Upper lobe of right lung (tissue), 1 donor: ENCODE measurements at regions not wholly inside any gene's neighbourhood (a gene's known extent, or its start where the extent isn't known, plus 50 kb on each side); places are given as distances from the start of the nearest gene placed in this dataset.
"Not testable (repeated sequence)": the region's sequence is repeated elsewhere in the genome, so short reads cannot be mapped to it uniquely, and the experiment has no call there.

Experiments used
- ATAC-seq: fragments of 200-7000 bp; cut with Tn5 transposase; one replicate; pipeline ENCODE4 v1.9.1; 2020; ENCODE audit warnings: mild to moderate bottlenecking, moderate library complexity
- DNase-seq: peaks from one replicate; pipeline ENCODE4 v3.0.0-alpha.2; 2020
- H3K27ac ChIP-seq: fragments of 200-600 bp; one replicate; pipeline ENCODE4 v1.8.0; 2022
- H3K27me3 ChIP-seq: fragments of 200-600 bp; one replicate; pipeline ENCODE4 v1.8.0; 2022; ENCODE audit warnings: mild to moderate bottlenecking
- H3K36me3 ChIP-seq: fragments of 200-600 bp; one replicate; pipeline ENCODE4 v1.8.0; 2022
- H3K4me1 ChIP-seq: fragments of 200-600 bp; one replicate; pipeline ENCODE4 v1.8.0; 2022
- H3K4me3 ChIP-seq: fragments of 200-600 bp; one replicate; pipeline ENCODE4 v1.8.0; 2022; ENCODE audit warnings: mild to moderate bottlenecking
- H3K9me3 ChIP-seq: fragments of 200-600 bp; one replicate; pipeline ENCODE4 v1.8.0; 2022
- CTCF ChIP-seq: fragments of 200-600 bp; IDR thresholded peaks from one replicate; pipeline ENCODE4 v1.8.0; 2022; ENCODE audit warnings: antibody characterized with exemption
- intact Hi-C: fragments of 100-400 bp; cut with DNase I; formaldehyde crosslinking; loops from one replicate; pipeline ENCODE4 v1.11.0; 2022
- donor health status: DM: no; HTN: yes; CAD: no; lungs with severe emphysema.

- Histone ChIP-seq H3K9me3 (no peaks in the 10 kb centered on the region), H3K4me3 (no peak overlapping the region), H3K4me1 (peaks cover 12% of the 10 kb centered on the region), H3K27ac (no peak overlapping the region), H3K27me3 (no peaks in the 10 kb centered on the region), H3K36me3 (no peaks in the 10 kb centered on the region)
- intact Hi-C loops = no loop called here
- DNase-seq = no peak
- ATAC-seq = no peak
- TF ChIP-seq CTCF = no peak
Observed at GRCh38 chr10:21134645-21135022, 237.5 kb upstream of the NEBL start.

GRCh38 chr10:21130683-21131442, 233.8 kb upstream of the NEBL start:
- DNase-seq (no peak), ATAC-seq (no peak)
- no peaks in the 10 kb centered on the region for H3K9me3 ChIP-seq
- H3K36me3 ChIP-seq = no peaks in the 10 kb centered on the region
- intact Hi-C loops = no loop called here
- H3K4me3 ChIP-seq = no peak overlapping the region
- TF ChIP-seq CTCF = no peak
- no peak overlapping the region for H3K27ac ChIP-seq
- H3K4me1 ChIP-seq = peaks cover 12% of the 10 kb centered on the region
- no peaks in the 10 kb centered on the region for H3K27me3 ChIP-seq

GRCh38 chr10:21130108-21130507, 233.0 kb upstream of the NEBL start:
- Histone ChIP-seq H3K4me3 (no peak overlapping the region), H3K36me3 (no peaks in the 10 kb centered on the region), H3K27me3 (no peaks in the 10 kb centered on the region), H3K4me1 (peaks cover 7% of the 10 kb centered on the region), H3K27ac (no peak overlapping the region), H3K9me3 (no peaks in the 10 kb centered on the region)
- intact Hi-C loops = no loop called here
- no peak for TF ChIP-seq CTCF
- DNase-seq = no peak
- ATAC-seq = no peak

GRCh38 chr10:21125471-21126228, 228.5 kb upstream of the NEBL start:
- no peaks in the 10 kb centered on the region for H3K4me1 ChIP-seq
- no peak for TF ChIP-seq CTCF
- no peaks in the 10 kb centered on the region for H3K27me3 ChIP-seq
- intact Hi-C loops = no loop called here
- DNase-seq (no peak), ATAC-seq (no peak)
- H3K36me3 ChIP-seq = no peaks in the 10 kb centered on the region
- H3K4me3 ChIP-seq = no peak overlapping the region
- H3K27ac ChIP-seq = no peak overlapping the region
- H3K9me3 ChIP-seq = no peaks in the 10 kb centered on the region

- DNase-seq (no peak), ATAC-seq (no peak)
- H3K36me3 ChIP-seq = no peaks in the 10 kb centered on the region
- H3K27me3 ChIP-seq = no peaks in the 10 kb centered on the region
- intact Hi-C loops = no loop called here
- H3K4me1 ChIP-seq = no peaks in the 10 kb centered on the region
- no peak for TF ChIP-seq CTCF
- no peak overlapping the region for H3K4me3 ChIP-seq
- no peak overlapping the region for H3K27ac ChIP-seq
- no peaks in the 10 kb centered on the region for H3K9me3 ChIP-seq
Observed at GRCh38 chr10:21122907-21123306, 225.8 kb upstream of the NEBL start.

- ATAC-seq, H3K36me3 ChIP-seq, DNase-seq, H3K4me1 ChIP-seq, H3K9me3 ChIP-seq, H3K27ac ChIP-seq, H3K4me3 ChIP-seq, H3K27me3 ChIP-seq, intact Hi-C loops: not testable (repeated sequence)
Observed at GRCh38 chr10:21121822-21122221, 224.7 kb upstream of the NEBL start.
